ENCODE measurements at regions not wholly inside any gene's neighbourhood (a gene's known extent, or its start where the extent isn't known, plus 50 kb on each side); places are given as distances from the start of the nearest gene placed in this dataset.
"Not testable (repeated sequence)": the region's sequence is repeated elsewhere in the genome, so short reads cannot be mapped to it uniquely, and the experiment has no call there.

DNA sequence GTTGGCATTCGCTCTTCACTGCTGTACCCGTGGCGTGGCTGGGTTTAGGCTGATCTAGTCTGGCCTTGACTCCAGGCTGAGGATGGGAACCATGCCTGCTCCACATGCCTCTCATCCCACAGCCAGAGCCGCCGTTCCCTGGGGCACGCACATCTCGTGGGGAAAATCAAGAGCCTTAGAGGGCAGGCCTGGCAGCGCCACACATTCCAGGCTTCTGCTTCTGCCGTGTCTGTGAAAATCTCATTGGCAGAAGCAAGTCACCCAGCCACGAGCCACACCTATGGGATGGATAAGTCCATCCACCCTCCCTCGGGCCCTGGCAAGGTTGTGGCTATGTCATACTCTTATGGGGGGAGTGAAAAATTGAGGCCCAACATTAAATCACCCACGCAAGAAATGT lies 102.6 kb upstream of the LPCAT1 start:
- not testable (repeated sequence) for DNase-seq

DNA sequence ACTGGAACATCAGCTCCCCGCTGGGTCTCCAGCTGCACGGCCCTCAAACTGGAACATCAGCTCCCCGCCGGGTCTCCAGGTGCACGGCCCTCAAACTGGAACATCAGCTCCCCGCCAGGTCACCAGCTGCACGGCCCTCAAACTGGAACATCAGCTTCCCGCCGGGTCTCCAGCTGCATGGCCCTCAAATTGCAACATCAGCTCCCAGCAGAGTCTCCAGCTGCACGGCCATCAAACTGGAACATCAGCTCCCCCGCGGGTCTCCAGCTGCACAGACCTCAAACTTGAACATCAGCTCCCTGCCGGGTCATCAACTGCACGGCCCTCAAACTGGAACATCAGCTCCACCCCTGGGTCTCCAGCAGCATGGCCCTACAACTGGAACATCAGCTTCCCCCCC lies 95.8 kb upstream of the LPCAT1 start:
- DNase-seq: not testable (repeated sequence)

DNA sequence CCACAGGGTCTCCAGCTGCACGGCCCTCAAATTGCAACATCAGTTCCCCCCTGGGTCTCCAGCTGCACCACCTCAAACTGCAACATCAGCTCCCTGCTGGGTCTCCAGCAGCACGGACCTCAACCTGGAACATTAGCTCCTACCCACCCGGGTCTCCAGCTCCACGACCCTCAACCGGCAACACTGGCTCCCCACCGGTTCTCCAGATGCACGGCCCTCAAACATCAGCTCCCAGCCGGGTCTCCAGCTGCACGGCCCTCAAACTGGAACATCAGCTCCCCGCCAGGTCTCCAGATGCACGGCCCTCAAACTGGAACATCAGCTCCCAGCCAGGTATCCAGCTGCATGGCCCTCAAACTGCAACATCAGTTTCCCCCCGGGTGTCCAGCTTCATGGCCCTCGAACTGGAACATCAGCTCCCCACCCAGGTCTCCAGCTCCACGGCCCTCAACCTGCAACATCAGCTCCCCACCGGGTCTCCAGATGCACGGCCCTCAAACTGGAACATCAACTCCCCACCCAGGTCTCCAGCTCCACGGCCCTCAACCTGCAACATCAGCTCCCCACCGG lies 94.6 kb upstream of the LPCAT1 start:
- DNase-seq: not testable (repeated sequence)

DNA sequence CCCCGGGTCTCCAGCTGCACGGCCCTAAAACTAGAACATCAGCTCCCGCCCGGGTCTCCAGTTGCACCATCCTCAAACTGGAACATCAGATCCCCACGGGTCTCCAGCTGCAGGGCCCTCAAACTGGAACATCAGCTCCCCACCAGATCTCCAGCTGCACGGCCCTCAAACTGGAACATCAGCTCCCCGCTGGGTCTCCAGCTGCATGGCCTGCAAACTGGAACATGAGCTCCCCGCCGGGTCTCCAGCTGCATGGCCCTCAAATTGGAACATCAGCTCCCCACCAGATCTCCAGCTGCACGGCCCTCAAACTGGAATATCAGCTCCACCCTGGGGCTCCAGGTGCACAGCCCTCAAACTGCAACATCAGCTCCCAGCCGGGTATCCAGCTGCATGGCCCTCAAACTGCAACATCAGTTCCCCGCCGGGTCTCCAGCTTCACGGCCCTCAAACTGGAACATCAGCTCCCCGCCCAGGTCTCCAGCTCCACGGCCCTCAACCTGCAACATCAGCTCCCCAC lies 93.5 kb upstream of the LPCAT1 start:
- not testable (repeated sequence) for DNase-seq

DNA sequence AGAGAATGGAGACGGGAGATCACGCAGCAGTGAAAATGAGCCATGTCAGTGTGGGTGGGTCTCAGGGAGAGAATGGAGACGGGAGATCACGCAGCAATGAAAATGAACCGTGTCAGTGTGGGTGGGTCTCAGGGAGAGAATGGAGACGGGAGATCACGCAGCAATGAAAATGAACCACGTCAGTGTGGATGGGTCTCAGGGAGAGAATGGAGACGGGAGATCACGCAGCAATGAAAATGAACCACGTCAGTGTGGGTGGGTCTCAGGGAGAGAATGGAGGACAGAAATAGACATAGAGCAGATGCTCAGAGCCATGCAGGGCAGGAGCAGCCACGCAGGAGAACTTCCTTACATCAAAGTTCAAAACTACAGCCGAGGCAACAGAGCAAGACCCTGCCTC lies 89.8 kb upstream of the LPCAT1 start:
- not testable (repeated sequence) for DNase-seq

DNA sequence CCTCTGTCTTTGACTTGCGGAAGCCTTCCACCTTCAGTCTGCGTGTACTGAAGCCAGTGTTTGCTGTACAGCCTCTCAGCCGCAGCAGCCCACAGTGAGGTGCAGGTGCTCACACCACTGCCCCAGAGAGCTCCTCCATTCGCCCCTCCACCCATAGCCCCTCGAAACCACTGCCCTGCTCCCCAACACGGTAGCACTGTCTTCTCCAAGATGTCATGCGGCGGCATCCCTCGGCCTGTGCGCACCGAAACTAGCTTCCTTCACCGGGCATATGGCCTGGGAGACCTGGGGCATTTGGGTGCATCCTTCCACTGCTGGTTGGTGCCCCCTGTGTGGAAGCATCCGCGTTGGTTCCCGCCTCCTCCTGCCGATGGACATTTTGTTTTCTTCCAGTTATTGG lies 86.8 kb upstream of the LPCAT1 start:
- not testable (repeated sequence) for DNase-seq

DNA sequence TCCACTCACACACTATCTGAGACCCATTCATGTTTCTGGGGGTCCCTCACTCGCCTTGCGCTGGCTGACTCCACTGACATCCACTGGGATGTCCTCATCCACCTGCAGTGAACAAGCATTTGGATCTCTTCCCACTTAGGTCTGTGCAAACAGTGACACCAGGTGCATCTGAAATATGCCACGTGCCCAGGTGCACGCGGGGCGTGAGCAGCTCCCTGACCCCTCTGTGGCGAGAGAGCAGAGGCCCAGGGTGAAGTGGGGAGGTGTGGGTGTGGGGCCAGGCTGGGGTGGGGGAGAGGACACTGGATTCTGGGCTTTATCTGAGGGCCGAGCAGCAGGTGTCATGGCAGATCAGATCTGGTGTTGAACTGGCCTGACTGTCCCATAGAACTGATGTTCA lies 85.4 kb upstream of the LPCAT1 start:
- DNase-seq: not testable (repeated sequence)

DNA sequence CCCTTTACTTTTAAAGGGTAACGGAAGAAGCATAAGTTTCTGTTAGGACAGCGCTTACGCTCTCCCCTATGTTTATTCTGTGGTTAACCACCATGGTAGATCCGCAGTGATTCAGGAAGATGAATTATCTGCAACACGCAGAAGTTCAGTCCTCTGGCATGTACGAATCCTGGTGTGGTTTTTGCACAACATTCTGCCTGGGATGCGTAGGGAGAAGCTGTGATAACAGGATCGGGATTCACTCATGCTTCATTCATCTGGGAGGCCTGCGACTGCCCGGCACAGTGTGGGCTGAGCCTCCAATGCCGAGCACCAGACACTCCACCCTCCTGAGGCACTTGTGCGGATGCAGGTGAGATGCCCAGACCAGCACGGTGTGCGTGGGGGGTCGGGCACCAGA lies 84.6 kb upstream of the LPCAT1 start:
- not testable (repeated sequence) for DNase-seq

DNA sequence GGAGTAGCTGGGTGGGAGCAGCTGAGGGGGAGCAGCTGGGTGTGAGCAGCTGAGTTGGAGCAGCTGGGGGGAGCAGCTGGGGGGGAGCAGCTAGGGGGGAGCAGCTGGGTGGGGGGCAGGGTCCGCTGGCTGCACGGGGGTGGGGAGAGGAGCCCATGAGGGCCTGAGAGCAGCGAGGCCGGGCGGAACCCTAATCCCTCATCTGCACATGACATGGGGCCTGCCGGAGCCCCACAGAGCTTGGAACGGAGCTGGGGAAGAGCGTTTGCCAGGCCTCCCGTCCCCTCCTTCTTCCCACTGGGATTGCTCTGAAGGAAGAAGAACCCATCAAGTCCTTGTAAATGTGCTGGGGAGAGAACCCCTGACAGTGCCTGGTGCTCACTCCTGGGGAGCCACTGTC lies 83.2 kb upstream of the LPCAT1 start:
- not testable (repeated sequence) for DNase-seq

DNA sequence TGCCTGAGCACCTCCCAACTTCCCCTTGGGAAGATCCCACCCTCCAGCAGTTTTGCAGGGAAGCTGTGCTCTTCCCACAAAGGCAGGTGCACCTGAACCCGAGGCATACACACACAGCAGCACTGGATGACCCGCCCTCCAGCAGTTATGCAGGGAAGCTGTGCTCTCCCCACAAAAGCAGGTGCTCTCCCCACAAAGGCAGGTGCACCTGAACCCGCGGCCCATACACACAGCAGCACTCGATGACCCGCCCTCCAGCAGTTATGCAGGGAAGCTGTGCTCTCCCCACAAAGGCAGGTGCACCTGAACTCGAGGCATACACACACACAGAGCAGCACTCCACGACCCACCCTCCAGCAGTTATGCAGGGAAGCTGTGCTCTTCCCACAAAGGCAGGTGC lies 80.2 kb upstream of the LPCAT1 start:
- DNase-seq: not testable (repeated sequence)

DNA sequence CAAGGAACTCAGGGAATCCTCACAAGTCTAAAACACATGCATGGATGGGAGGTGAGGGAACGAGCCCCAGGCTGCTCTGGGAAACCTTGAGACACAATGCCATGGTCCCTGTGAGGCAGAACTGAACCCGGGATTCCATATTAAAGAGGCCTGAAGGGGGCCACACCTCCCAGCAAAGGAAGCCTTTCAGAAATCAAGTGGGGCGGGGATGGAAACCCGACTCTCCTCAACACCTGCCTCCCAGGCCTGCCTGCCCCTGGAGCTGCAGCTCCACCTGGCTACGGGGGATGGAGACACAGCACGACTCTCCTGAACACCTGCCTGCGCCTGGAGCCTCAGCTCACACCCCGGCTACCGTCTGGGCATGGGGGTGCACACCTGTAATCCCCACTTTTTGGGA lies 77.8 kb upstream of the LPCAT1 start:
- not testable (repeated sequence) for DNase-seq

DNA sequence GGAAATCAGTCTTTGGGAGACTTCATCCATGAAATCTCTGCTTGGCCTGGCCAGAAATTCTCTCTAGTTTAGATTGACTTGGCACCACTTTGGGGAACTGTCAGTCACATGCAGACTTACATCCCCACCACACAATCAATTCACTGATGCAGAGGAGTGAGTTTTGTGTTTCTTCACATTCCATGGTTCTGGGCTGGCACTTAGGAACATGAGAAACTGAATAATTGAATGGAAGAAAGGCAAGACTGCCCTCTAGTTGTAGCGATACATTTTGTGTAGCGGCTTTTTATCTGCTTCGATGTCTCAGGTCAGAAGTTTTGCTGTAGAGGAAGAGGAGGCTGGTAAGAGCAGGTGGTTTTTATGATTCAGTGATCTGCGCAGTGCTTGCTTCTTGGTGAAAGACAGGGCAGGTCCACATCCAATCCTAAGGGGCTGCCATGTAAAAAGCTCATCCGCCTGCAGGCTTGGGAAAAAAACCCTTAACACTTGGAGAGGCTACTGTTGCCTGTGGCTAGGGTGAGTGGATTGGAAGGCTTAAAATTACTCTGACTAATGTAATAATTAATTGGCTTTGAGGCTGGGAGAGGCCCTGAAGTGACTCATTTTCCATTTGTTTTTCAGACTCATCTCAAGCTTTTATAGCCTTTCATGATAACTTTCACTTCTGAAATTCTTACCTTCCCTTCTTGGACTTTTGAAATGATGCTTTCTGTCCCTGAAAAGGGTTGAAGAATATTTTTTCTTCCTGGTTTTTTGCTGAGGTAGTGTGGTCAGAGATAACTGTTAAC lies 75.4 kb upstream of the LPCAT1 start:
- DNase-seq: not testable (repeated sequence)

DNA sequence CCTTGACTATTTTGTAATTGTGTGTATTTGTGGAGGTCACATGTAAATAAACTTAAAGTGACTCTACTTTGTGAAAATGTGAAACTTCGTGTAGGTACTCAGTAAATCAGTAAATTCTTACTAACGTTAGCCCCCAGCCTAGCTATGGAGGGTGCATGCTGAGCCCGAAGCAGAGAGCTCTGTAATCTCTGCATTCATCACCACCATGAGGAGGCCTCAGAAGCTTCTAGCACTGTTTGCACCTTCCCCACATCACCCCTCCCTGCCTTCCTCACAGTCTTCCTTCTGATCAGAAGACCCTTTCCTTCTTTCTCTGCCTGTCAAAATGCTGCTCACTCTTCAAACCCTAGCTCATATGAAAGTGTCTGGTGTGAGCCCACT lies 73.3 kb upstream of the LPCAT1 start:
- DNase-seq: not testable (repeated sequence)

DNA sequence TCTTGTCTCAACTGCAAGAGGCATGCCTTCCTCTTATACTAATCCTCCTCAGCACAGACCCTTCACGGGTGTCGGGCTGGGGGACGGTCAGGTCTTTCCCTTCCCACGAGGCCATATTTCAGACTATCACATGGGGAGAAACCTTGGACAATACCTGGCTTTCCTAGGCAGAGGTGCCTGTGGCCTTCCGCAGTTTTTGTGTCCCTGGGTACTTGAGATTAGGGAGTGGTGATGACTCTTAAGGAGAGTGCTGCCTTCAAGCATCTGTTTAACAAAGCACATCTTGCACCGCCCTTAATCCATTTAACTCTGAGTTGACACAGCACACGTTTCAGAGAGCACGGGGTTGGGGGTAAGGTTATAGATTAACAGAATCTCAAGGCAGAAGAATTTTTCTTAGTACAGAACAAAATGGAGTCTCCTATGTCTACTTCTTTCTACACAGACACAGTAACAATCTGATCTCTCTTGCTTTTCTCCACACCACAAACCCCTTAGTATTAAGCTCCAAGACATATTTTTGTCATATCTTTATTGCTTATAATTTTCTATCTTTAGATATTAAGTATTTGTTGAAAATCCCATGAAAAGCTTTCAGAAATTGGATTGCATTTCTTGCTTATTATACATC lies 72.8 kb upstream of the LPCAT1 start:
- not testable (repeated sequence) for DNase-seq

DNA sequence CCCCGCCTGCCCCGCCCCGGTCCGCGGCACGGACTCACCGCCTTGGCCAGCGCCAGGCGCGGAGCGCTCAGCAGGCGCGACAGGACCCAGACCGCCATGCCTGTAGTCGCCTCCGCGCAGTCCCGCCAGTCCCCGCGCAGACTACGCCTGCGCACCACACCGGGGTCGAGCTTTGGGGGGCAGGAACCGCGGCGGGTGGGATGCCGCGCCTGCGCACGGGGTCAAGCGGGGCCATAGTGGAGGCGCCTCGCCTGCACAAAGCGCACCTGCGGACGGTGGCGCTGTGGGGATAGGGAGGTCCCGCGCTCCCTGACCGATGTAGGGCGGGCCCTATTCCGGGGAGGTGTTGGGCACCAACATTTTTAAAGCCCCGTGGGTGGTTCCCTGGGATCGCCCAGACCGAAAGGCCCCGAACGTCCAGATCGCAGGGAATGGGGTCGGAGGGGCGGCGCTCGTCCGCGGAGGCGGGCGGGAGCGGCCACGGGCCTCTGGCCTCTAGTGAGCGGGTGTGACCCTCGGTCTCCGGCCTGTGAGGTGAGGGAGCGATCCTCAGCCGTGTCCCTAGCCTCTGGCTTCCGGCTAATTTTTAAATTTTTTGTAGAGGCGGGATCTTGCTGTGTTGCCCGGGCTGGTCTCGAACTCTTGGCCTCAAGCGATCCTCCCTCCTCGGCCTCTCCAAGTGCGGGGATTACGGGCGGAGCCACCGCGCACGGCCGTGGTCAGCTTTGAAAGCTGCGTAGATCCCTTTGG lies 70.8 kb upstream of the LPCAT1 start:
- no peak for DNase-seq

DNA sequence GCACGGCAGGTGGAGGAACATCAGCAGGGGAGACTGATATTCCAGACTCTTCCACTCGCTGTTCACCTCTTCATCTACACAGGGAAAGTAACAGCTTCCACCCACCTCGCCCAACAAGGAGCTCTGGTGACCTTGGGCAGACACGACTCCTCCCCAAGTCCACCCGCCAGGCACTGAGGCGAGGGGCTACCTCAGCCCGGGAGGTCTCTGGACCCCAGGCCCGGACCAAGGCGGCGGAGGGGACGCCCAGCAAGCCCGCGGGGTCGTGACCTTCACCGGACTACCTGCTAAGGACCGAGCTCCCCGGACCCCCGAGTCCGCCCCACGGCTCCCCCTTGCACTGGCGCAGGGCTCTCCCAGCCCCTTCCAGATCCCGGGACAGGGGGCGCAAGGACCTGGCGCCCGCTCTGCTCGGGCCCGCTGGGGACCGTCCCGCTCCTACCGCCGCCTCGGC lies 70.2 kb upstream of the LPCAT1 start:
- DNase-seq: no peak

DNA sequence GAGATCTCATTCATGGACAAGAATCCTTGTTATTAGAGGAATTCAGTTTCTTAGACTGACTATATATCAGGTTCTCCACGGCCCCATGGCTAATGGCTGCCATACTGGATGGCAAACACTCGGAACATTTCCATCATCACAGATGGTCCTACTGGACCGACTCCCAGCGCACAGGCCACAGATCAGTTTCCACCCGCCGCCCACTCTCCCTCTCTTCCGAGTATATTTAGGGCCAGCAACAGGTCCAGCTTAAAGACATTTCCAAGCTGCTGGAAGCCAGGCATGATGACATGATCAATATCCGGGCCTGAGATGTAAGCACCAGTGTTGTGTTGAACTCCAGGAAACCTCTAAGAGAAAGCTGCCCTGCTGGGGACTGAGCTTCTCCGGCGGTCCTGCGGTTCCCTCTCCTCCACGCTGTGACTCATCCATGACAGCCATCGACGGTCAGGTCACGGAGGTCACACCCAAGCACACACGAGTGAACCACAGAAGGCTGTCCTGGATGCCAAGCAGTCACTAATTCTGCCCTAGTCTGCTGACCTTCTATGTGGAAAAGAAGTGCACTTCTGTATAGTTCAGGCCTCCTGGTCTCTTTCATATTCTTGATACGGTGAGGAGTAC lies 64.4 kb upstream of the LPCAT1 start:
- not testable (repeated sequence) for DNase-seq

DNA sequence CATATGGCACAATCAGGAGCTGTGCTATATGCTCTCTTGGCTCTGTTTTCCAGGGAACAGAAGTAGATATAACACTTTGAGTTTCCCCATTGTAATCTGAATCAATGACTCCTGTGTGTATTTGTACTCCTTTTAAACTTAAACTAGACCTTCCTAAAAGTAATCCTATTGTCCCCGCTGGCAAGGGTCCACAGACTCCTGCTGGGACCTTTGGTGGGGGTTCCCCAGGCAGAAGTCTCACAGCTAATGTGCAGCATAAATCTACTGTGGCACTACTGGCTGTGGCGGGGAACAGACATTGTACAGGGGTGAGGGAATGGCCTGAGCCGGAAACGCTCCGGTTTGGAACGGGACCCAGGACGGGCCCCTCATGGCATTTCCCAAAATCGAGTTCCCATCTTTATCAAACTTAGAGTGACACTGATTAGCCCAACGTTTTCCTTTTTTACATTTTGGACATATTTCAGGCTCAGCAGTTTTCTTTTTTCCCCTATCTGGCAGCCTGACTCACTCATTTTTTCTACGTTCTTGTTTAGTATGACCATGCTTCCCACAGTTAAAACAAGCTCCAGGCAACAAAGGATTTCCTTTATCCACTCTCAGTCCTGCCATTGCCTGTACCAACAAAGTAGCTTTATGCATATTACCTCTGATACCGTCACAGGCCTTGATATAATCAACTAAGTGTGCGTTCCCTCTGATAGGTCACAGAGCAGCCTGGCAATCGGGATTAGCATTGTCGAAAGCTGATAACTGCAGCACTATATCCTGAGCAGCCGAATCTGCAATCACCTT lies 59.5 kb upstream of the LPCAT1 start:
- DNase-seq: not testable (repeated sequence)

DNA sequence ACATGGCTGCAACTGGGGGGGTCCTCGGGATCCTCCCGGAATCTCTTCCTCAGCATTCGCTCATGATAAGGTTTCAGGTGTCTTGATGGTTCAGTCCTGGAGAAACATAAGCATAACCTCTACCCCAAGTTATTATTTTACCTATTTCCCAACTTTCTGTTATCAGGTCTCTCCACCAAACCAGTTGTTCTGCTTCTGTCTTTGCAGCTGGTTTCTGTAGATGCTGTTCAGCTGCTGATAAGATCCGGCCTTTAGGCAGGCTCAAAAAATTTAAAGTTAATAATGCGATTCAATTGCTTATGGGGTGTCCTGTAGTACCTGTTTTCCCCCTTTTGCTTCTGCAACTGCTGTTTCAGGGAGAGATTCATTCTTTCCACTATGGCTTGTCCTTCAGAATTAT lies 55.6 kb upstream of the LPCAT1 start:
- not testable (repeated sequence) for DNase-seq

DNA sequence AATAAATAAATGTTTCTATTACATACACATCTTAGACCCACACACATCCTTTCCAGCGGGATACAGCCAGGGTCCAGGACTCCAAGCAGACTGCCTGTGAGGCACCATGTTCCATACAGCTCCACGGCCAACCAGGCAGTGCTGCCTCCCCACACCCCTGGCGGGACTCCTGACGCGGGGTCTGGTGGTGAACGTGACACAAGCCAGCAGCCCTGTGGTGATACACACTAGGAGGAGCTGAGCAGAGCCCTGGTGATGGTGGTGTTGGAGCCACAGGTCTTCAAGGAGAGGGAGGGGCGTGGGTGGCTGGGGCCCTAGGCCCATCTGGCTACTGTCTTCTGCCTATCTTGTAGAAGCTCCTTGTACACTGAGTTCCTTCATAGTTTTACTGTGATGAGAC lies 53.1 kb upstream of the LPCAT1 start:
- not testable (repeated sequence) for DNase-seq

DNA sequence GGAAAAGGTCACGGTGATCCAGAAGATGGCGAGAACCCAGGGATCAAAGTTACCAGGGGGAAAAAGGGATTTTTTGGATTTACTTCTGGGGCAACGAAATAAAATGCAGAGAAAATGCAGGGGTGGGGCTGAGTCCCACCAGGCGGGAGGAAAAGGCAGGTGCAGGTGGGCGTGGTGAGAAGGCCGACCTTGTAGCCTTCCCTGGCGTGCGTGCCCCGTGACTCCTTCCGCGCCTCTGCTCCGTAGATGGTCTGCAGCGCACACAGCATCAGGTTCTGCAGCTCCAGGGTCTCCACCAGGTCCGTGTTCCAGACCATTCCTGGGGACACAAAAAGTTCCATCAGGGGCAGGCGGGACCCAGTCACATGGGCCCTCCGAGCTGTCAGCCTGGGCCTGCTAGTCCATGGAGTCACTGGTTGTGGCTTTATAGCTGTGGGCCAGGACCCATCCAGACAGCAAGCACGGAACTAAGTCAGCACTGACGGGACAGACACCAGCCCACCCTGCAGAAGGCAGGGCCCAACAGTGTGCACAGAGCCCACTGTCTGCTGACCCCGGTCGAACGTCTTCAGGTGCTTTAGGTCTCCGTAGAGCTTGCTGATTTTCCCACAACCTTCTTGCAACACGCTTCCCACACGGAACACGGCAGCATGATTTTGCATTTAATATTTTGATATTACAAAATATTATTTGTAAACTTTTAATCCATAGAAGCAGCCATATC lies 52.4 kb upstream of the LPCAT1 start:
- DNase-seq: not testable (repeated sequence)

Measured in amniotic stem cell (primary cell).